ENCODE measurements at regions not wholly inside any gene's neighbourhood (a gene's known extent, or its start where the extent isn't known, plus 50 kb on each side); places are given as distances from the start of the nearest gene placed in this dataset.

- no peaks in the 10 kb centered on the region for H3K79me2 ChIP-seq (ENCODE audit: insufficient read depth, low read length)
Observed at GRCh38 chr2:150413910-150414309, 73.6 kb downstream of the RND3 start.

More at GRCh38 chr2:150413910-150414309, 73.6 kb downstream of the RND3 start:
- no peak overlapping the region for H2BK15ac ChIP-seq (ENCODE audit: low read depth, low read length)
- DNase-seq: no peak
- no peak overlapping the region for H3K4me2 ChIP-seq (ENCODE audit: insufficient read depth, insufficient read length, low read length)
- H3K4me1 ChIP-seq (ENCODE audit: insufficient read depth, low read length): peaks cover 3% of the 10 kb centered on the region
- peaks cover 0 to 4% of the 10 kb centered on the region in 2 experiments; a peak in 1 of 5 replicates for H3K9me3 Mint-ChIP-seq
- H3K36me3 Mint-ChIP-seq (ENCODE audit: insufficient read depth in 1 of 3, low read depth in 3 of 3): peaks cover 4 to 11% (median 6%) of the 10 kb centered on the region in 3 experiments; a peak in 5 of 7 replicates
- H3K23ac ChIP-seq (ENCODE audit: insufficient read length, low read depth, low read length): no peak overlapping the region
- no peak overlapping the region for H2BK12ac ChIP-seq (ENCODE audit: insufficient read length, low read depth, low read length)
- H3K14ac ChIP-seq (ENCODE audit: insufficient read depth, low read length): no peak overlapping the region
- WGBS (ENCODE audit: extremely low coverage, insufficient read length, low lambda C conversion rate): no CpG with 5 or more reads among the region's 2 CpGs
- no peak overlapping the region for H4K8ac ChIP-seq (replicated peaks; ENCODE audit: insufficient read length, low read depth, low read length)
- no peaks in the 10 kb centered on the region for H3K79me1 ChIP-seq (ENCODE audit: insufficient read depth, low read depth, low read length, poor library complexity, severe bottlenecking)
- H3K27ac Mint-ChIP-seq: no peak overlapping the region
- H3K56ac ChIP-seq (ENCODE audit: insufficient read length, low read depth, low read length): no peak overlapping the region
- H3K27me3 ChIP-seq (ENCODE audit: insufficient read depth, low read length): no peaks in the 10 kb centered on the region
- no peak overlapping the region for H2BK5ac ChIP-seq (ENCODE audit: insufficient read length, low read length)
- TF ChIP-seq, protein P1, sequence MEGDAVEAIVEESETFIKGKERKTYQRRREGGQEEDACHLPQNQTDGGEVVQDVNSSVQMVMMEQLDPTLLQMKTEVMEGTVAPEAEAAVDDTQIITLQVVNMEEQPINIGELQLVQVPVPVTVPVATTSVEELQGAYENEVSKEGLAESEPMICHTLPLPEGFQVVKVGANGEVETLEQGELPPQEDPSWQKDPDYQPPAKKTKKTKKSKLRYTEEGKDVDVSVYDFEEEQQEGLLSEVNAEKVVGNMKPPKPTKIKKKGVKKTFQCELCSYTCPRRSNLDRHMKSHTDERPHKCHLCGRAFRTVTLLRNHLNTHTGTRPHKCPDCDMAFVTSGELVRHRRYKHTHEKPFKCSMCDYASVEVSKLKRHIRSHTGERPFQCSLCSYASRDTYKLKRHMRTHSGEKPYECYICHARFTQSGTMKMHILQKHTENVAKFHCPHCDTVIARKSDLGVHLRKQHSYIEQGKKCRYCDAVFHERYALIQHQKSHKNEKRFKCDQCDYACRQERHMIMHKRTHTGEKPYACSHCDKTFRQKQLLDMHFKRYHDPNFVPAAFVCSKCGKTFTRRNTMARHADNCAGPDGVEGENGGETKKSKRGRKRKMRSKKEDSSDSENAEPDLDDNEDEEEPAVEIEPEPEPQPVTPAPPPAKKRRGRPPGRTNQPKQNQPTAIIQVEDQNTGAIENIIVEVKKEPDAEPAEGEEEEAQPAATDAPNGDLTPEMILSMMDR (conservative IDR thresholded peaks at IDR 0.05): no peak
- peaks cover 15% of the 10 kb centered on the region in 2 experiments for H3K4me1 Mint-ChIP-seq
- no peak overlapping the region for H3K4ac ChIP-seq (ENCODE audit: low read depth, low read length)
- no peak overlapping the region for H4K5ac ChIP-seq (ENCODE audit: insufficient read length, low read depth, low read length)
- H2AK5ac ChIP-seq (ENCODE audit: insufficient read length, low read length): peak overlapping the region; percentile 51
- H3K27me3 Mint-ChIP-seq (ENCODE audit: low read depth): no peaks in the 10 kb centered on the region
- no peak overlapping the region for H3K18ac ChIP-seq (ENCODE audit: insufficient read length, low read depth, low read length)
- no peak overlapping the region for H4K91ac ChIP-seq (ENCODE audit: insufficient read length, low read depth, low read length)
- H2AFZ ChIP-seq (ENCODE audit: low read length): no peak overlapping the region
- H2BK120ac ChIP-seq (ENCODE audit: low read depth, low read length, poor library complexity, severe bottlenecking): no peak overlapping the region
- H3K23me2 ChIP-seq (ENCODE audit: insufficient read length, low read depth, low read length, poor library complexity, severe bottlenecking): no peaks in the 10 kb centered on the region
- no peak overlapping the region for H3K4me3 Mint-ChIP-seq
- H3K9me3 ChIP-seq (ENCODE audit: control insufficient read depth, low read depth, low read length): no peaks in the 10 kb centered on the region
- no peak overlapping the region for H2BK20ac ChIP-seq (ENCODE audit: low read depth, low read length, poor library complexity, severe bottlenecking)
- H3K9ac ChIP-seq (ENCODE audit: extremely low read depth, insufficient read length, low read length): no peak overlapping the region
- no peak overlapping the region for H3K27ac ChIP-seq (ENCODE audit: insufficient read length, low read depth, low read length)
- H4K20me1 ChIP-seq (ENCODE audit: control insufficient read depth, insufficient read depth, insufficient read length): no peaks in the 10 kb centered on the region
- no peak overlapping the region for H3T11ph ChIP-seq (ENCODE audit: low read length)
